H9 (cell line): ENCODE measurements at regions not wholly inside any gene's neighbourhood (a gene's known extent, or its start where the extent isn't known, plus 50 kb on each side); places are given as distances from the start of the nearest gene placed in this dataset.

Source experiments
- DNase-seq: peaks from one replicate; pipeline ENCODE4 v3.0.0-alpha.2; 2017
- H2AFZ ChIP-seq: one replicate; pipeline ENCODE4 v1.6.1; 2013; ENCODE audit warnings: mild to moderate bottlenecking, low read length, control low read depth, moderate library complexity
- H2AK5ac ChIP-seq: 2 replicates; pipeline ENCODE4 v1.6.1; 2013; ENCODE audit warnings: low read length, control low read depth, mixed read lengths; ENCODE audit not compliant: insufficient read length
- H2BK120ac ChIP-seq: one replicate; pipeline ENCODE4 v1.6.1; 2013; ENCODE audit warnings: low read depth, mild to moderate bottlenecking, low read length, control low read depth, inconsistent platforms; ENCODE audit not compliant: poor library complexity, severe bottlenecking
- H2BK12ac ChIP-seq: 2 replicates; pipeline ENCODE4 v1.6.1; 2013; ENCODE audit warnings: low read length, control low read depth, mixed read lengths, low read depth; ENCODE audit not compliant: insufficient read length
- H2BK15ac ChIP-seq: 2 replicates; pipeline ENCODE4 v1.6.1; 2013; ENCODE audit warnings: low read depth, low read length, control low read depth
- H2BK20ac ChIP-seq: one replicate; pipeline ENCODE4 v1.6.1; 2013; ENCODE audit warnings: low read depth, mild to moderate bottlenecking, low read length, control low read depth, inconsistent platforms; ENCODE audit not compliant: poor library complexity, severe bottlenecking
- H2BK5ac ChIP-seq: 2 replicates; pipeline ENCODE4 v1.6.1; 2013; ENCODE audit warnings: low read length, control low read depth, mixed read lengths; ENCODE audit not compliant: insufficient read length
- H3K14ac ChIP-seq: 2 replicates; pipeline ENCODE4 v1.6.1; 2013; ENCODE audit warnings: low read length, control low read depth; ENCODE audit not compliant: insufficient read depth
- H3K18ac ChIP-seq: 2 replicates; pipeline ENCODE4 v1.6.1; 2013; ENCODE audit warnings: low read depth, mild to moderate bottlenecking, mixed read lengths, low read length, control low read depth; ENCODE audit not compliant: insufficient read length
- H3K23ac ChIP-seq: 2 replicates; pipeline ENCODE4 v1.6.1; 2013; ENCODE audit warnings: low read length, control low read depth, mixed read lengths, low read depth; ENCODE audit not compliant: insufficient read length
- H3K23me2 ChIP-seq: 2 replicates; pipeline ENCODE4 v1.6.1; 2013; ENCODE audit warnings: low read depth, mild to moderate bottlenecking, mixed read lengths, low read length, control low read depth; ENCODE audit not compliant: insufficient read length, poor library complexity, severe bottlenecking
- H3K27ac ChIP-seq: 2 replicates; pipeline ENCODE4 v1.5.1; 2013; ENCODE audit warnings: low read length, control low read depth, mixed read lengths, low read depth; ENCODE audit not compliant: insufficient read length
- H3K27me3 ChIP-seq: 2 replicates; pipeline ENCODE4 v1.6.1; 2013; ENCODE audit warnings: low read length, control low read depth, inconsistent platforms; ENCODE audit not compliant: insufficient read depth
- H3K4ac ChIP-seq: 2 replicates; pipeline ENCODE4 v1.6.1; 2013; ENCODE audit warnings: low read depth, mild to moderate bottlenecking, control low read depth, inconsistent platforms, low read length, moderate library complexity
- H3K4me1 ChIP-seq: 2 replicates; pipeline ENCODE4 v1.6.1; 2013; ENCODE audit warnings: low read length, control low read depth, inconsistent platforms; ENCODE audit not compliant: insufficient read depth
- H3K4me2 ChIP-seq: 2 replicates; pipeline ENCODE4 v1.6.1; 2013; ENCODE audit warnings: low read length, control low read depth, mixed read lengths; ENCODE audit not compliant: insufficient read length, insufficient read depth
- H3K56ac ChIP-seq: 2 replicates; pipeline ENCODE4 v1.6.1; 2013; ENCODE audit warnings: low read depth, mild to moderate bottlenecking, mixed read lengths, low read length, control low read depth; ENCODE audit not compliant: insufficient read length
- H3K79me1 ChIP-seq: 2 replicates; pipeline ENCODE4 v1.6.1; 2013; ENCODE audit warnings: low read depth, mild to moderate bottlenecking, moderate library complexity, low read length, control low read depth, inconsistent platforms; ENCODE audit not compliant: insufficient read depth, poor library complexity, severe bottlenecking
- H3K79me2 ChIP-seq: 2 replicates; pipeline ENCODE4 v1.6.1; 2013; ENCODE audit warnings: low read length, control low read depth, inconsistent platforms; ENCODE audit not compliant: insufficient read depth
- H3K9ac ChIP-seq: 2 replicates; pipeline ENCODE4 v1.6.1; 2013; ENCODE audit warnings: low read length, control low read depth, mixed read lengths; ENCODE audit not compliant: insufficient read length; ENCODE audit errors: extremely low read depth
- H3K9me3 ChIP-seq: one replicate; pipeline ENCODE4 v1.6.1; 2013; ENCODE audit warnings: low read depth, low read length, inconsistent platforms; ENCODE audit not compliant: control insufficient read depth
- H3T11ph ChIP-seq: one replicate; pipeline ENCODE4 v1.6.1; 2013; ENCODE audit warnings: mild to moderate bottlenecking, low read length, control low read depth, inconsistent platforms
- H4K20me1 ChIP-seq: one replicate; pipeline ENCODE4 v1.6.1; 2013; ENCODE audit not compliant: control insufficient read depth, insufficient read length, insufficient read depth
- H4K5ac ChIP-seq: 2 replicates; pipeline ENCODE4 v1.6.1; 2013; ENCODE audit warnings: low read depth, mild to moderate bottlenecking, mixed read lengths, low read length, control low read depth; ENCODE audit not compliant: insufficient read length
- H4K8ac ChIP-seq: replicated peaks from 2 replicates; pipeline ENCODE4 v1.6.1; 2013; ENCODE audit warnings: low read length, control low read depth, mixed read lengths, low read depth; ENCODE audit not compliant: insufficient read length
- H4K91ac ChIP-seq: 2 replicates; pipeline ENCODE4 v1.6.1; 2013; ENCODE audit warnings: low read depth, mild to moderate bottlenecking, moderate library complexity, mixed read lengths, low read length, control low read depth; ENCODE audit not compliant: insufficient read length
- H3K27ac Mint-ChIP-seq, 3 experiments: 2 replicates in 2 of 3; 3 replicates in 1 of 3; pipeline ENCODE4 v1.8.0; 2020 to 2021; ENCODE audit warnings: mixed read lengths in 3 of 3, mild to moderate bottlenecking in 1 of 3, moderate library complexity in 1 of 3
- H3K27me3 Mint-ChIP-seq: 2 replicates; pipeline ENCODE4 v1.8.0; 2021; ENCODE audit warnings: low read depth, mild to moderate bottlenecking, moderate library complexity, mixed read lengths
- H3K36me3 Mint-ChIP-seq, 3 experiments: 2 replicates in 2 of 3; 3 replicates in 1 of 3; pipeline ENCODE4 v1.8.0; 2020 to 2021; ENCODE audit warnings: low read depth in 3 of 3, mixed read lengths in 3 of 3; ENCODE audit not compliant: insufficient read depth in 1 of 3
- H3K4me1 Mint-ChIP-seq, 2 experiments: 2 replicates each; pipeline ENCODE4 v1.8.0; 2020; ENCODE audit warnings: mixed read lengths in 2 of 2
- H3K4me3 Mint-ChIP-seq, 2 experiments: 2 replicates in 1 of 2; 3 replicates in 1 of 2; pipeline ENCODE4 v1.8.0; 2020 to 2021; ENCODE audit warnings: mild to moderate bottlenecking in 2 of 2, mixed read lengths in 2 of 2, moderate library complexity in 1 of 2
- H3K9me3 Mint-ChIP-seq, 2 experiments: 2 replicates in 1 of 2; 3 replicates in 1 of 2; pipeline ENCODE4 v1.8.0; 2020; ENCODE audit warnings: mild to moderate bottlenecking in 2 of 2, mixed read lengths in 2 of 2, moderate library complexity in 1 of 2
- WGBS: extraction: QIAGEN DNeasy Blood & Tissue Kit; methylation state at CpG from one replicate; pipeline ENCODE4 v1.1.7; 2013; ENCODE audit warnings: missing lambda C conversion rate, low lambda C conversion rate, mixed read lengths; ENCODE audit not compliant: insufficient read length; ENCODE audit errors: extremely low coverage; 5-methylcytosine and 5-hydroxymethylcytosine counted together
- TF ChIP-seq, protein P1 (sequence below): fragments of 200-600 bp; sonication (generic); conservative IDR thresholded peaks from 3 replicates; pipeline ENCODE4 v1.8.0; 2021; ENCODE audit warnings: antibody characterized with exemption, mild to moderate bottlenecking

DNA sequence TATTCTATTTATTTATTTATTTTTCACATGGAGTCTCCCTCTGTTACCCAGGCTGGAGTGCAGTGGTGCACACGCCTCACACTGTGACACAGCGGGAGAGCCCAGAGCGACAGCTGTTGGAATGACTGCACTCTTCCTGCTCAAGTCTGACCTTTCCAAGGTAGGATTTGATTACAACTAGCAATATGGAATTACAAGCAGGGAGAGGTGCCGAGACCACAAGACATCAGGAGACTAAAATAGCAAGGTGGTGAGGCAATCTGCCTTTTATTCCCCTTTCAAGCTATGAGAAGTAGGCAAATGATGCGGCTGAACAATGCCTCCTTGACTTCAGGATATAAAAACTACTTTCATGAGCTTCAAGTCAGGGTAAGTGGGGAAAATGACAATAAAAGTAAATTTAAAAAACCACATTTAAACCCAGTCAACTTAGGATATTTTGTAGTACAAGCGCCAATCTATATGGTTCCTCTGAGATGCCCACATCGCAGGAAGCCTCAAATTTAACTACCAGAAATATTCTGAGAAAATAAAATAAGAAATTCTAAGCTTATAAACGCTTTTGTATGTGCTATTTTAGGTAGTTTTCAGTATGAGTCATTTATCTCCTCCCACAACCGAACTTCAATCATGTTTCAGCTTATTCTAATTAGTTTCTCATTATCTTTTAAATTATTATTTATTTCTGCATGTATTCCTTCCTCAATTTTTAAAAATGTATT lies 146.9 kb upstream of the SGK1 start:
- H3K23ac ChIP-seq: no peak overlapping the region
- H2BK5ac ChIP-seq: no peak overlapping the region
- H3K14ac ChIP-seq: no peak overlapping the region
- no peak overlapping the region for H4K8ac ChIP-seq
- no peak overlapping the region for H3K27ac Mint-ChIP-seq
- no peak overlapping the region for H3K9ac ChIP-seq
- H3K9me3 Mint-ChIP-seq: no peaks in the 10 kb centered on the region
- no peak overlapping the region for H4K5ac ChIP-seq
- peaks cover 0 to 3% of the 10 kb centered on the region in 2 experiments; a peak in 1 of 4 replicates for H3K4me1 Mint-ChIP-seq
- H3K4me3 Mint-ChIP-seq: no peak overlapping the region
- H3K23me2 ChIP-seq: no peaks in the 10 kb centered on the region
- H3K18ac ChIP-seq: no peak overlapping the region
- no peak overlapping the region for H2BK12ac ChIP-seq
- no peak overlapping the region for H2AFZ ChIP-seq
- no peak overlapping the region for H3K27ac ChIP-seq
- no peak overlapping the region for H2AK5ac ChIP-seq
- H2BK120ac ChIP-seq: no peak overlapping the region
- no CpG with 5 or more reads among the region's 9 CpGs for WGBS
- no peak overlapping the region for H2BK15ac ChIP-seq
- no peak overlapping the region for H2BK20ac ChIP-seq
- H4K91ac ChIP-seq: no peak overlapping the region
- TF ChIP-seq, protein P1, sequence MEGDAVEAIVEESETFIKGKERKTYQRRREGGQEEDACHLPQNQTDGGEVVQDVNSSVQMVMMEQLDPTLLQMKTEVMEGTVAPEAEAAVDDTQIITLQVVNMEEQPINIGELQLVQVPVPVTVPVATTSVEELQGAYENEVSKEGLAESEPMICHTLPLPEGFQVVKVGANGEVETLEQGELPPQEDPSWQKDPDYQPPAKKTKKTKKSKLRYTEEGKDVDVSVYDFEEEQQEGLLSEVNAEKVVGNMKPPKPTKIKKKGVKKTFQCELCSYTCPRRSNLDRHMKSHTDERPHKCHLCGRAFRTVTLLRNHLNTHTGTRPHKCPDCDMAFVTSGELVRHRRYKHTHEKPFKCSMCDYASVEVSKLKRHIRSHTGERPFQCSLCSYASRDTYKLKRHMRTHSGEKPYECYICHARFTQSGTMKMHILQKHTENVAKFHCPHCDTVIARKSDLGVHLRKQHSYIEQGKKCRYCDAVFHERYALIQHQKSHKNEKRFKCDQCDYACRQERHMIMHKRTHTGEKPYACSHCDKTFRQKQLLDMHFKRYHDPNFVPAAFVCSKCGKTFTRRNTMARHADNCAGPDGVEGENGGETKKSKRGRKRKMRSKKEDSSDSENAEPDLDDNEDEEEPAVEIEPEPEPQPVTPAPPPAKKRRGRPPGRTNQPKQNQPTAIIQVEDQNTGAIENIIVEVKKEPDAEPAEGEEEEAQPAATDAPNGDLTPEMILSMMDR: no peak
- H3K4ac ChIP-seq: no peak overlapping the region
- H3K27me3 Mint-ChIP-seq: no peaks in the 10 kb centered on the region
- no peaks in the 10 kb centered on the region for H3K9me3 ChIP-seq
- H3K79me1 ChIP-seq: no peaks in the 10 kb centered on the region
- H3T11ph ChIP-seq: no peak overlapping the region
- no peak overlapping the region for H3K56ac ChIP-seq
- no peaks in the 10 kb centered on the region for H3K36me3 Mint-ChIP-seq
- H4K20me1 ChIP-seq: no peaks in the 10 kb centered on the region
- no peaks in the 10 kb centered on the region for H3K4me1 ChIP-seq
- DNase-seq: no peak
- no peaks in the 10 kb centered on the region for H3K27me3 ChIP-seq
- no peak overlapping the region for H3K4me2 ChIP-seq
- no peaks in the 10 kb centered on the region for H3K79me2 ChIP-seq
